ENCODE measurements at regions not wholly inside any gene's neighbourhood (a gene's known extent, or its start where the extent isn't known, plus 50 kb on each side); places are given as distances from the start of the nearest gene placed in this dataset.

DNA sequence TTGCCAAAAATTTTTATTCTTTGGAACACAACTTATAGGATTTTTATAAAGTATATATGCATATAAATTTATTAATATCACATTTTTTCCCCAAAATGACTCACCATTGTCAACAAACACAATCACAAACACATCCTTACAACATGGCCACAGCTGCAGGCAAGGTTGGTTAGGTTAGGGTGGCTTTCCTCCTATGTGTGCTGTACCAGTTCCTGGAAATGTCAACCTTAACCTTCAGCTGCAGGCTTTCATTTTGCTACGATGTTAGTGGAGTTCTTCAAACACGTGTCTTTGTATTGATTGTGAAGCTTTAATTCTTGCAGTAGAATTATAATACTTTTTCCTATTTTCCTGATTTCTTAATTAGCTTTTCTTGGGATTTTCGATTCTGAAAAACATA is 185.8 kb downstream of the PTEN start:
- TF ChIP-seq EZH2 (IDR thresholded peaks at IDR 0.05; ENCODE audit: insufficient read depth, poor library complexity, severe bottlenecking) (no peak), EZH2phosphoT487 (IDR thresholded peaks at IDR 0.05; ENCODE audit: insufficient read depth, low read depth) (no peak)
